ENCODE measurements at regions not wholly inside any gene's neighbourhood (a gene's known extent, or its start where the extent isn't known, plus 50 kb on each side); places are given as distances from the start of the nearest gene placed in this dataset.

- DNase-seq = no peak
- intact Hi-C loops (cut with DNase I) = no loop called here
Measured at GRCh38 chr10:7030134-7030855, 380.5 kb downstream of the SFMBT2 start.

GRCh38 chr10:7029672-7030071 lies 381.2 kb downstream of the SFMBT2 start:
- no peak for DNase-seq
- intact Hi-C loops (cut with DNase I) = no loop called here

GRCh38 chr10:7028809-7029166 lies 382.0 kb downstream of the SFMBT2 start:
- intact Hi-C loops (cut with DNase I) = no loop called here
- DNase-seq = no peak

GRCh38 chr10:7027913-7028808 lies 382.7 kb downstream of the SFMBT2 start:
- DNase-seq = peak in 13 of 42 donors; percentile 7 to 70 (median 29)
- intact Hi-C loops (cut with DNase I) = no loop called here

- intact Hi-C loops (cut with DNase I) = no loop called here
- no peak for DNase-seq
Measured at GRCh38 chr10:7027237-7027912, 383.5 kb downstream of the SFMBT2 start.

GRCh38 chr10:7026818-7027217 lies 384.0 kb downstream of the SFMBT2 start:
- intact Hi-C loops (cut with DNase I) = no loop called here
- no peak for DNase-seq

- DNase-seq = no peak
- intact Hi-C loops (cut with DNase I) = no loop called here
Measured at GRCh38 chr10:7025296-7025695, 385.5 kb downstream of the SFMBT2 start.

- DNase-seq = no peak
- intact Hi-C loops (cut with DNase I) = no loop called here
Measured at GRCh38 chr10:7015457-7015856, 395.4 kb downstream of the SFMBT2 start.

GRCh38 chr10:7014721-7015120 lies 396.1 kb downstream of the SFMBT2 start:
- intact Hi-C loops (cut with DNase I) = no loop called here

GRCh38 chr10:7011994-7012393 lies 398.8 kb downstream of the SFMBT2 start:
- intact Hi-C loops (cut with DNase I) = no loop called here
- no peak for DNase-seq

More at GRCh38 chr10:7014721-7015120, 396.1 kb downstream of the SFMBT2 start:
- no peak for DNase-seq

- DNase-seq = no peak
- intact Hi-C loops (cut with DNase I) = no loop called here
Measured at GRCh38 chr10:7008645-7009044, 402.2 kb downstream of the SFMBT2 start.

- intact Hi-C loops (cut with DNase I) = no loop called here
- no peak for DNase-seq
Measured at GRCh38 chr10:7007600-7008190, 403.1 kb downstream of the SFMBT2 start.

- no peak for DNase-seq
- intact Hi-C loops (cut with DNase I) = no loop called here
Measured at GRCh38 chr10:7006566-7006965, 404.3 kb downstream of the SFMBT2 start.

- no peak for DNase-seq
- intact Hi-C loops (cut with DNase I) = no loop called here
Measured at GRCh38 chr10:7003831-7004395, 406.9 kb downstream of the SFMBT2 start.

GRCh38 chr10:7000061-7000460 lies 410.8 kb downstream of the SFMBT2 start:
- DNase-seq = peak in 2 of 42 donors; percentile 20 to 42
- intact Hi-C loops (cut with DNase I) = no loop called here

GRCh38 chr10:6999232-6999925 lies 411.5 kb downstream of the SFMBT2 start:
- DNase-seq = peak in 23 of 42 donors; percentile 29 to 80 (median 55)
- intact Hi-C loops (cut with DNase I) = no loop called here

- intact Hi-C loops (cut with DNase I) = no loop called here
- no peak for DNase-seq
Measured at GRCh38 chr10:6997509-6997908, 413.3 kb downstream of the SFMBT2 start.

- DNase-seq = no peak
- intact Hi-C loops (cut with DNase I) = no loop called here
Measured at GRCh38 chr10:6996431-6996830, 414.4 kb downstream of the SFMBT2 start.

GRCh38 chr10:6995831-6996230 lies 415.0 kb downstream of the SFMBT2 start:
- DNase-seq = no peak
- intact Hi-C loops (cut with DNase I) = no loop called here

Data from head of caudate nucleus (tissue), 42 donors.